B cell (primary cell): ENCODE measurements at regions not wholly inside any gene's neighbourhood (a gene's known extent, or its start where the extent isn't known, plus 50 kb on each side); places are given as distances from the start of the nearest gene placed in this dataset.

Experiments used
- ATAC-seq: fragments of 200-7000 bp; cut with Tn5 transposase; one replicate; pipeline ENCODE4 v1.10.0; 2021; ENCODE audit warnings: low read depth, mild to moderate bottlenecking, moderate number of reproducible peaks, moderate library complexity
- CTCF ChIA-PET: fragments of 350-600 bp; sonication (Branson Sonifier 250); formaldehyde crosslinking; loops from one replicate; lab custom pipeline; 2021; ENCODE audit warnings: antibody characterized with exemption, inconsistent platforms; lab: Charles Lee
- POLR2A ChIA-PET: fragments of 350-600 bp; sonication (Branson Sonifier 250); formaldehyde crosslinking; loops from one replicate; lab custom pipeline; 2021; ENCODE audit warnings: antibody characterized with exemption; lab: Charles Lee
- DNase-seq: peaks from one replicate; pipeline ENCODE4 v3.0.0; 2013
- H2AFZ ChIP-seq: 2 replicates; pipeline ENCODE4 v1.6.1; 2012; ENCODE audit warnings: mild to moderate bottlenecking, low read depth, low read length; ENCODE audit not compliant: insufficient read depth, poor library complexity, severe bottlenecking
- H3K27ac ChIP-seq, 2 donors: 1 replicate in 1 of 2; 2 replicates in 1 of 2; pipeline ENCODE4 v1.5.1; 2012 to 2013; ENCODE audit warnings: low read length in 2 of 2, mild to moderate bottlenecking in 2 of 2, moderate library complexity in 1 of 2
- H3K27me3 ChIP-seq, 4 experiments: fragments of 200-600 bp in 1 of 4; sonication (generic) in 1 of 4; replicated peaks in 1 of 4; 1 replicate in 2 of 4; 2 replicates in 2 of 4; pipeline versions ENCODE4 v1.6.1 to v1.7.0; 2013 to 2016; ENCODE audit warnings: low read length in 3 of 4, mild to moderate bottlenecking in 2 of 4, mixed read lengths in 1 of 4, moderate library complexity in 1 of 4; ENCODE audit not compliant: insufficient read depth in 4 of 4, control insufficient read depth in 3 of 4; ENCODE audit errors: control extremely low read depth in 1 of 4
- H3K36me3 ChIP-seq, 2 experiments: replicated peaks in 1 of 2; 1 replicate in 1 of 2; 2 replicates in 1 of 2; pipeline versions ENCODE4 v1.6.1 to v1.7.1; 2013; ENCODE audit warnings: low read length in 1 of 2; ENCODE audit not compliant: insufficient read depth in 2 of 2, control insufficient read depth in 1 of 2; ENCODE audit errors: control extremely low read depth in 1 of 2, extremely low read depth in 1 of 2
- H3K4me1 ChIP-seq, 2 donors: fragments of 200-600 bp in 1 of 2; sonication (generic) in 1 of 2; 1 replicate in 1 of 2; 2 replicates in 1 of 2; pipeline versions ENCODE4 v1.5.1 to v1.6.1; 2013 to 2017; ENCODE audit warnings: low read length in 2 of 2; ENCODE audit not compliant: control insufficient read depth in 2 of 2, insufficient read depth in 2 of 2
- H3K4me2 ChIP-seq: replicated peaks from 2 replicates; pipeline ENCODE3; 2012; ENCODE audit warnings: mild to moderate bottlenecking, low read depth, low read length; ENCODE audit not compliant: poor library complexity, severe bottlenecking
- H3K4me3 ChIP-seq, 5 experiments: fragments of 200-600 bp in 1 of 5; sonication (generic) in 1 of 5; 1 replicate in 3 of 5; 2 replicates in 2 of 5; pipeline versions ENCODE4 v1.5.1 to v1.7.0; 2011 to 2016; ENCODE audit warnings: low read length in 4 of 5, mild to moderate bottlenecking in 4 of 5, low read depth in 2 of 5, control low read depth in 1 of 5, moderate library complexity in 1 of 5; ENCODE audit not compliant: insufficient read depth in 1 of 5; ENCODE audit errors: control extremely low read depth in 1 of 5, extremely low read depth in 1 of 5
- H3K79me2 ChIP-seq: fragments of 200-600 bp; sonication (generic); one replicate; pipeline ENCODE4 v1.6.0; 2016; ENCODE audit warnings: low read length; ENCODE audit not compliant: control insufficient read depth, insufficient read depth
- H3K9ac ChIP-seq: fragments of 200-600 bp; sonication (generic); 2 replicates; pipeline ENCODE4 v1.6.1; 2017; ENCODE audit warnings: mild to moderate bottlenecking, low read length, moderate library complexity
- H3K9me3 ChIP-seq, 3 donors: one replicate each; pipeline versions ENCODE4 v1.6.1 to v1.7.1; 2013; ENCODE audit warnings: low read length in 2 of 3; ENCODE audit not compliant: control insufficient read depth in 2 of 3, insufficient read depth in 1 of 3; ENCODE audit errors: control extremely low read depth in 1 of 3
- H4K20me1 ChIP-seq: 2 replicates; pipeline ENCODE4 v1.6.0; 2012; ENCODE audit warnings: mild to moderate bottlenecking, low read length; ENCODE audit not compliant: insufficient read depth, control insufficient read depth, poor library complexity, severe bottlenecking
- H3K27ac Mint-ChIP-seq: one replicate; pipeline ENCODE4 v1.8.0; 2021; ENCODE audit warnings: mixed read lengths
- H3K27me3 Mint-ChIP-seq: one replicate; pipeline ENCODE4 v1.8.0; 2021; ENCODE audit warnings: mixed read lengths
- H3K4me1 Mint-ChIP-seq: one replicate; pipeline ENCODE4 v1.8.0; 2021; ENCODE audit warnings: mixed read lengths
- H3K4me3 Mint-ChIP-seq: one replicate; pipeline ENCODE4 v1.8.0; 2021; ENCODE audit warnings: mixed read lengths
- H3K9me3 Mint-ChIP-seq: one replicate; pipeline ENCODE4 v1.8.0; 2022; ENCODE audit warnings: mixed read lengths; ENCODE audit not compliant: insufficient read depth
- EZH2 ChIP-seq: IDR thresholded peaks from 2 replicates; pipeline ENCODE4 v1.6.1; 2012; ENCODE audit warnings: borderline replicate concordance, low read depth, mild to moderate bottlenecking, moderate library complexity, low read length; ENCODE audit not compliant: insufficient read depth, poor library complexity, severe bottlenecking
- WGBS: methylation state at CpG from one replicate; pipeline ENCODE4 v1.1.5; 2013; ENCODE audit warnings: missing lambda C conversion rate; ENCODE audit not compliant: insufficient coverage; 5-methylcytosine and 5-hydroxymethylcytosine counted together
- intact Hi-C: fragments of 100-400 bp; cut with micrococcal nuclease; formaldehyde crosslinking; loops from one replicate; pipeline ENCODE4 v1.10.0; 2022
- TF ChIP-seq, protein P1 (sequence below): fragments of 200-600 bp; IDR thresholded peaks from one replicate; pipeline ENCODE4 v1.8.0; 2022; ENCODE audit warnings: antibody characterized with exemption, mild to moderate bottlenecking

DNA sequence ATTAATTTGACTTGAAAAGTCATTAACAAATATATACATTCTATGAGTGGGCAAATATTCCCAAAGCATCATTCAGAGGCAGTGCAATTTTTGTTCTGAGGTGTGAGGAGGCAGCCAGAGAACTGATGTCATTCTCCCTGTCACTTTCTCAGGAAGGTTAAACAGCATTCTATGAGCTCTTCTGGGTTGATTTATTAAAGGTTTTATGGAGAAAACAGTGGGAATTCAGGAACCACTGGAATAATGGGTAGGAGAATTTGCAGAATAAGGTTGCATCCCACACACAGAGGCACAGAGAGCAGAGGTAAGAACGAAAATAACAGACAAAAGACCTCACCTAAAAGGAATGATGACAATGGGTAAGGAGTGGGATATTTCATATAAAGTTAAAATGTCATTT lies 860.6 kb downstream of the TFAP2A start:
- H3K27me3 Mint-ChIP-seq, result no peaks in the 10 kb centered on the region
- H3K4me1 Mint-ChIP-seq, result no peaks in the 10 kb centered on the region
- H3K79me2 ChIP-seq, result no peaks in the 10 kb centered on the region
- H3K9me3 ChIP-seq, result peaks cover 0 to 10% (median 6%) of the 10 kb centered on the region in 3 donors
- H3K4me3 ChIP-seq, result no peak overlapping the region
- H3K9me3 Mint-ChIP-seq, result peaks cover 7% of the 10 kb centered on the region
- ATAC-seq (no peak), DNase-seq (no peak)
- H3K4me3 Mint-ChIP-seq, result no peak overlapping the region
- no peaks in the 10 kb centered on the region for H3K36me3 ChIP-seq
- H3K4me2 ChIP-seq, result no peak overlapping the region
- TF ChIP-seq, protein P1, sequence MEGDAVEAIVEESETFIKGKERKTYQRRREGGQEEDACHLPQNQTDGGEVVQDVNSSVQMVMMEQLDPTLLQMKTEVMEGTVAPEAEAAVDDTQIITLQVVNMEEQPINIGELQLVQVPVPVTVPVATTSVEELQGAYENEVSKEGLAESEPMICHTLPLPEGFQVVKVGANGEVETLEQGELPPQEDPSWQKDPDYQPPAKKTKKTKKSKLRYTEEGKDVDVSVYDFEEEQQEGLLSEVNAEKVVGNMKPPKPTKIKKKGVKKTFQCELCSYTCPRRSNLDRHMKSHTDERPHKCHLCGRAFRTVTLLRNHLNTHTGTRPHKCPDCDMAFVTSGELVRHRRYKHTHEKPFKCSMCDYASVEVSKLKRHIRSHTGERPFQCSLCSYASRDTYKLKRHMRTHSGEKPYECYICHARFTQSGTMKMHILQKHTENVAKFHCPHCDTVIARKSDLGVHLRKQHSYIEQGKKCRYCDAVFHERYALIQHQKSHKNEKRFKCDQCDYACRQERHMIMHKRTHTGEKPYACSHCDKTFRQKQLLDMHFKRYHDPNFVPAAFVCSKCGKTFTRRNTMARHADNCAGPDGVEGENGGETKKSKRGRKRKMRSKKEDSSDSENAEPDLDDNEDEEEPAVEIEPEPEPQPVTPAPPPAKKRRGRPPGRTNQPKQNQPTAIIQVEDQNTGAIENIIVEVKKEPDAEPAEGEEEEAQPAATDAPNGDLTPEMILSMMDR, result no peak
- no peak for TF ChIP-seq EZH2
- ChIA-PET POLR2A (no interaction called here), CTCF (interaction anchor here (1.0 kb wide), 1 partner anchor 15 kb away, joined by 3 read pairs; no protein-coding TSS in a partner anchor)
- intact Hi-C loops, result no loop called here
- H3K9ac ChIP-seq, result no peak overlapping the region
- WGBS, result no CpG with 5 or more reads among the region's 1 CpG
- no peaks in the 10 kb centered on the region for H3K4me1 ChIP-seq
- H3K27me3 ChIP-seq, result no peaks in the 10 kb centered on the region
- H3K27ac Mint-ChIP-seq, result no peak overlapping the region
- no peak overlapping the region for H3K27ac ChIP-seq
- H2AFZ ChIP-seq, result no peak overlapping the region
- no peaks in the 10 kb centered on the region for H4K20me1 ChIP-seq

DNA sequence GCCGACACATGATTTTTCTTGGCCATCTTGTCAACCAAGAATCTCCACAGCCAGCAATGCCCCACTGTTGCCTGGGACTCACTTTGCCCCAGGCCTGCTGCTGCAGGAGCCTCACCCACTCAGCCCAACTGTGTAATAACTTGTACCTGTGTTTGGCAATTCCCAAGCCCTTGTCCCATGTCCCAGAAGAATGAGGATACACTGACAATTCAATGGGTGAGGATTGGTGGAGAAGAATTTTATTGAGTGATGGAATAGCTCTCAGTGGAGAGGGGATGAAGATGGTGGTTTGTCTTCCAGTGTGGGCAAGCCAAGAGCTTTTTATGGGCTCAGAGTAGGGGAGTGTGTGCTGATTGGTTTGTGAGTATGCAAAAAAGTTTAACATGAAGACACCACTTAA lies 861.9 kb downstream of the TFAP2A start:
- Mint-ChIP-seq H3K4me3 (no peak overlapping the region), H3K9me3 (peaks cover 7% of the 10 kb centered on the region), H3K27ac (no peak overlapping the region), H3K4me1 (no peaks in the 10 kb centered on the region), H3K27me3 (no peaks in the 10 kb centered on the region)
- Histone ChIP-seq H3K9me3 (peaks cover 0 to 10% (median 6%) of the 10 kb centered on the region in 3 donors), H3K27ac (no peak overlapping the region), H3K9ac (no peak overlapping the region), H3K4me2 (no peak overlapping the region), H2AFZ (no peak overlapping the region), H3K4me3 (no peak overlapping the region), H4K20me1 (no peaks in the 10 kb centered on the region), H3K79me2 (no peaks in the 10 kb centered on the region), H3K27me3 (no peaks in the 10 kb centered on the region), H3K36me3 (no peaks in the 10 kb centered on the region), H3K4me1 (no peaks in the 10 kb centered on the region)
- WGBS, result 67% methylated on average over 1 of the region's 1 CpG
- ChIA-PET POLR2A (no interaction called here), CTCF (no interaction called here)
- ATAC-seq (no peak), DNase-seq (no peak)
- TF ChIP-seq, protein P1, result no peak
- no peak for TF ChIP-seq EZH2
- intact Hi-C loops, result no loop called here
